K562 (cell line): ENCODE measurements at regions not wholly inside any gene's neighbourhood (a gene's known extent, or its start where the extent isn't known, plus 50 kb on each side); places are given as distances from the start of the nearest gene placed in this dataset.

ENCODE experiments used
- ATAC-seq: fragments of 200-7000 bp; cut with Tn5 transposase; 3 replicates; pipeline ENCODE4 v1.9.1; 2020; ENCODE audit warnings: moderate library complexity
- BruUV-seq: library from RNA; stranded (reverse); fragments of 400-500 nt; replicated peaks from 2 replicates; lab custom pipeline; 2021; lab: Mats Ljungman, UMichigan
- CTCF ChIA-PET: fragments of 300-600 bp; formaldehyde crosslinking; extraction: SDS; loops from one replicate; lab custom pipeline; 2021; ENCODE audit warnings: low intra/inter-chr PET ratio; lab: Yijun Ruan, JAX
- POLR2A ChIA-PET: fragments of 300-600, 350-650 bp; sonication (Branson Sonifier 250); formaldehyde crosslinking; extraction: SDS; loops from one replicate; lab custom pipeline; 2021; ENCODE audit warnings: antibody characterized with exemption, inconsistent platforms; lab: Yijun Ruan, JAX
- DNase-seq, 4 experiments: peaks; one replicate each; pipeline versions ENCODE4 v3.0.0 to v3.0.0-alpha.2; 2011 to 2018; ENCODE audit warnings: low spot score in 3 of 4, mixed read lengths in 3 of 4; ENCODE audit errors: extremely low read depth in 1 of 4
- FAIRE-seq: peaks from 2 replicates; lab custom pipeline; 2011; peaks lifted over from hg19 to GRCh38; lab: Jason Lieb, UNC
- H2AFZ ChIP-seq: 2 replicates; pipeline ENCODE4 v1.6.0; 2011; ENCODE audit warnings: low read depth, low read length, control low read depth, inconsistent platforms
- H3K27ac ChIP-seq: fragments of 200-600 bp; 3 replicates; pipeline ENCODE4 v1.8.0; 2011; ENCODE audit warnings: low read depth, mild to moderate bottlenecking, control low read depth, inconsistent platforms, low read length, moderate library complexity, mixed read lengths; ENCODE audit errors: extremely low read depth
- H3K27me3 ChIP-seq, 2 experiments: fragments of 300-600 bp in 1 of 2; 2 replicates in 1 of 2; 3 replicates in 1 of 2; pipeline versions ENCODE4 v1.6.0 to v1.8.0; 2011; ENCODE audit warnings: inconsistent platforms in 2 of 2, low read length in 2 of 2, mild to moderate bottlenecking in 1 of 2, mixed read lengths in 1 of 2, moderate library complexity in 1 of 2; ENCODE audit not compliant: control insufficient read depth in 2 of 2, insufficient read depth in 2 of 2
- H3K36me3 ChIP-seq: fragments of 300-600 bp; 3 replicates; pipeline ENCODE4 v1.8.0; 2011; ENCODE audit warnings: mild to moderate bottlenecking, low read length, inconsistent platforms; ENCODE audit not compliant: control insufficient read depth, insufficient read depth
- H3K4me1 ChIP-seq, 2 experiments: fragments of 200-600 bp in 1 of 2; replicated peaks in 1 of 2; 2 replicates in 1 of 2; 3 replicates in 1 of 2; pipeline versions ENCODE4 v1.5.1 to v1.8.0; 2011; ENCODE audit warnings: inconsistent platforms in 2 of 2, low read length in 2 of 2, mild to moderate bottlenecking in 1 of 2, mixed read lengths in 1 of 2, moderate library complexity in 1 of 2; ENCODE audit not compliant: control insufficient read depth in 2 of 2, insufficient read depth in 2 of 2
- H3K4me2 ChIP-seq: 2 replicates; pipeline ENCODE4 v1.6.1; 2011; ENCODE audit warnings: low read length, control low read depth, inconsistent platforms, mixed read lengths; ENCODE audit not compliant: insufficient read depth
- H3K4me3 ChIP-seq: fragments of 200-600 bp; sonication (generic), shearing (Covaris generic); 2 replicates; pipeline ENCODE4 v1.5.1; 2016; ENCODE audit warnings: control low read depth, inconsistent platforms
- H3K79me2 ChIP-seq: fragments of 200-600 bp; 3 replicates; pipeline ENCODE4 v1.8.0; 2011; ENCODE audit warnings: low read length, inconsistent platforms; ENCODE audit not compliant: control insufficient read depth, insufficient read depth
- H3K9ac ChIP-seq, 2 experiments: 2 replicates each; pipeline versions ENCODE4 v1.6.0 to v1.6.1; 2011; ENCODE audit warnings: low read depth in 2 of 2, low read length in 2 of 2, control low read depth in 1 of 2, inconsistent platforms in 1 of 2, mild to moderate bottlenecking in 1 of 2, mixed read lengths in 1 of 2; ENCODE audit not compliant: insufficient read depth in 1 of 2
- H3K9me1 ChIP-seq: one replicate; pipeline ENCODE4 v1.6.0; 2011; ENCODE audit warnings: inconsistent platforms, mild to moderate bottlenecking, low read length, moderate library complexity; ENCODE audit not compliant: control insufficient read depth, insufficient read depth
- H3K9me3 ChIP-seq: replicated peaks from 2 replicates; pipeline ENCODE4 v1.5.1; 2011; ENCODE audit warnings: low read depth, low read length, inconsistent platforms; ENCODE audit not compliant: control insufficient read depth, insufficient read depth
- H4K20me1 ChIP-seq: replicated peaks from 2 replicates; pipeline ENCODE4 v1.6.1; 2011; ENCODE audit warnings: low read length, inconsistent platforms, mixed read lengths; ENCODE audit not compliant: control insufficient read depth, insufficient read depth
- BACH1 ChIP-seq: fragments of 200-800 bp; sonication (Bioruptor generic); IDR thresholded peaks from 2 replicates; pipeline ENCODE4 v1.6.1; 2016; ENCODE audit warnings: missing genetic modification characterization, missing compliant biosample characterization
- CCAR2 ChIP-seq: fragments of 200-400 bp; formaldehyde crosslinking; IDR thresholded peaks from 2 replicates; pipeline ENCODE4 v1.6.1; 2017; ENCODE audit warnings: mild to moderate bottlenecking, low read depth, low read length
- CHCHD3 ChIP-seq: fragments of 250-450 bp; sonication (Bioruptor Pico); IDR thresholded peaks from 2 replicates; pipeline ENCODE4 v2.1.2; 2022; ENCODE audit warnings: mild to moderate bottlenecking
- CREB1 ChIP-seq, 2 experiments: sonication (generic) in 1 of 2; formaldehyde crosslinking in 1 of 2; IDR thresholded peaks; 2 replicates each; pipeline versions ENCODE4 v1.6.1 to v1.8.0; 2012 to 2022; ENCODE audit warnings: inconsistent platforms in 1 of 2, mild to moderate bottlenecking in 1 of 2, missing genetic modification reagents in 1 of 2, moderate library complexity in 1 of 2
- DIDO1 ChIP-seq: fragments of 450-650 bp; IDR thresholded peaks from 2 replicates; pipeline ENCODE4 v1.6.1; 2016; ENCODE audit warnings: low read depth, missing biosample characterization, missing genetic modification characterization
- ESRRA ChIP-seq: fragments of 450-650 bp; IDR thresholded peaks from 2 replicates; pipeline ENCODE4 v1.6.1; 2014; ENCODE audit warnings: low read depth, mild to moderate bottlenecking, moderate library complexity, borderline replicate concordance
- GTF2E2 ChIP-seq: fragments of 200-800 bp; sonication (Bioruptor generic); IDR thresholded peaks from 2 replicates; pipeline ENCODE4 v1.6.1; 2016; ENCODE audit warnings: missing genetic modification characterization, missing compliant biosample characterization
- HNRNPUL1 ChIP-seq: fragments of 200-400 bp; formaldehyde crosslinking; IDR thresholded peaks from 2 replicates; pipeline ENCODE4 v1.6.1; 2017; ENCODE audit warnings: low read length
- NCOA2 ChIP-seq, 2 experiments: fragments of 450-650 bp; IDR thresholded peaks; 2 replicates each; pipeline ENCODE4 v1.6.1; 2018; ENCODE audit warnings: mild to moderate bottlenecking in 2 of 2, moderate library complexity in 1 of 2; ENCODE audit not compliant: partially characterized antibody in 2 of 2
- NELFE ChIP-seq: IDR thresholded peaks from 2 replicates; pipeline ENCODE4 v1.6.1; 2011; ENCODE audit warnings: mild to moderate bottlenecking; ENCODE audit not compliant: insufficient read depth, insufficient read length
- NR2C2 ChIP-seq, 2 experiments: fragments of 200-800 bp in 1 of 2; sonication (Bioruptor generic) in 1 of 2; sonication (generic) in 1 of 2; formaldehyde crosslinking in 1 of 2; IDR thresholded peaks; 2 replicates each; pipeline versions ENCODE4 v1.6.1 to v1.8.0; 2016 to 2022; ENCODE audit warnings: mild to moderate bottlenecking in 1 of 2, missing compliant biosample characterization in 1 of 2, missing genetic modification characterization in 1 of 2, missing genetic modification reagents in 1 of 2
- RBM25 ChIP-seq: fragments of 200-400 bp; formaldehyde crosslinking; IDR thresholded peaks from 2 replicates; pipeline ENCODE4 v1.6.1; 2018; ENCODE audit warnings: low read length, low read depth, moderate library complexity; ENCODE audit not compliant: severe bottlenecking
- ZBTB1 ChIP-seq: sonication (generic); formaldehyde crosslinking; IDR thresholded peaks from 2 replicates; pipeline ENCODE4 v1.8.1; 2023; ENCODE audit warnings: missing genetic modification reagents, low read depth, mild to moderate bottlenecking, borderline replicate concordance
- ZNF324 ChIP-seq: fragments of 250-450 bp; sonication (Bioruptor Pico); IDR thresholded peaks from 2 replicates; pipeline ENCODE4 v1.4.0; 2020; ENCODE audit warnings: mild to moderate bottlenecking
- WGBS: fragments of 100-300 bp; shearing (Covaris generic); methylation state at CpG from one replicate; pipeline ENCODE4 v1.1.6; 2016; ENCODE audit warnings: low coverage, mixed read lengths; ENCODE audit not compliant: insufficient coverage; ENCODE audit errors: missing lambda C conversion rate; 5-methylcytosine and 5-hydroxymethylcytosine counted together
- in situ Hi-C: fragments of 300-500 bp; cut with MboI; formaldehyde crosslinking; loops from 4 replicates; pipeline ENCODE4 v1.15.0; 2018; ENCODE audit warnings: inconsistent platforms, mixed read lengths
- intact Hi-C: fragments of 100-400 bp; cut with micrococcal nuclease; formaldehyde crosslinking; loops from 2 replicates; pipeline ENCODE4 v1.14.2; 2022
- TF ChIP-seq, protein P1 (sequence below): fragments of 250-450 bp; sonication (Bioruptor Pico); IDR thresholded peaks from 2 replicates; pipeline ENCODE4 v1.5.0; 2021; ENCODE audit warnings: mild to moderate bottlenecking, borderline replicate concordance

DNA sequence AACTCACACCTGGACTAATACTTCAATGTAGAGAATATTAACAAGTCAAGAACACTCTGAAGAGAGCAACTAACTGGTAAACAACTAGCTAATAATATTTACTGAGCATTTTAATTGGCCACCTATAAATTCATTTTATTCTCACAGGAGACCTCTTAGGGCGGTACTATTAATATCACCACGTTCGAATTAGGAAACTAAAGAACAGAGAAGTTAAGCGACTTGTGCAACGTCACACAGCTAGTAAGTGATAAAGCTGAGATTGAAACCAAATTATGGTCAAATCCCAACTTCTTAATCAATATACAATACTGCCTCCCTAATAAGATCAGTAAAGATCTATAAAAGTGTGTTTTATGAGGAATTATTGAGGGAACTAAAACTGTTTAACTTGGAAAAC lies 1034.3 kb upstream of the POU3F3 start:
- POLR2A ChIA-PET = no interaction called here
- Histone ChIP-seq H3K4me2 (no peak overlapping the region), H2AFZ (no peak overlapping the region), H3K27ac (no peak overlapping the region), H3K4me3 (no peak overlapping the region), H3K9me1 (no peaks in the 10 kb centered on the region), H3K9ac (no peak overlapping the region), H4K20me1 (no peaks in the 10 kb centered on the region), H3K4me1 (no peaks in the 10 kb centered on the region), H3K36me3 (no peaks in the 10 kb centered on the region), H3K79me2 (no peaks in the 10 kb centered on the region), H3K9me3 (no peaks in the 10 kb centered on the region), H3K27me3 (no peaks in the 10 kb centered on the region)
- ATAC-seq (no peak), FAIRE-seq (no peak), DNase-seq (no peak)
- in situ Hi-C loops = no loop called here
- BruUV-seq = no TSS peak
- CTCF ChIA-PET = no interaction called here
- WGBS = 0% methylated on average over 5 of the region's 5 CpGs
- intact Hi-C loops = no loop called here
- TF ChIP-seq RBM25 (peak; percentile 73), CHCHD3 (CRISPR knock-in tag) (no peak)

DNA sequence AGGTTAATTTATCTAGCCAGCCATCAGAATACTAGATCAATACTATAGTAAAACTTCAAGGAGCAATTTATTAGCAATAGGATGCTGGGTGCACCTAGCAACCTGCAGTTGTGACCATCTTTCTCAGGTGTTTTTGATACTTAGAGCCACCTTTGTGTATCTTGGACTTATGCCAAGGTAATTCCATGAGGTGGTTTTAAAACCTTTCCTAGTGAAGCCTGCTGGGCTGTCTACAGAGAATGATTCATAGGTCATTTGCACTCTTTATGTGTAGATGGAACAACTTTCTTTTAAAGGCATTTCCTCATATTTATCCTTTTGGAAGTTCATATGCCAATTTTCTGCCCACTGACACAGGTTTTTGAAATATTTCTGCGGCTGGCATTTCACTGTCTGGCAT lies 1030.1 kb upstream of the POU3F3 start:
- Histone ChIP-seq H3K36me3 (no peaks in the 10 kb centered on the region), H3K4me2 (no peak overlapping the region), H3K79me2 (no peaks in the 10 kb centered on the region), H2AFZ (no peak overlapping the region), H3K4me3 (no peak overlapping the region), H3K27ac (no peak overlapping the region), H3K27me3 (no peaks in the 10 kb centered on the region), H3K9me3 (no peaks in the 10 kb centered on the region), H4K20me1 (no peaks in the 10 kb centered on the region), H3K9ac (no peak overlapping the region), H3K9me1 (no peaks in the 10 kb centered on the region)
- WGBS = 0% methylated on average over 1 of the region's 1 CpG
- ATAC-seq (no peak), DNase-seq (no peak), FAIRE-seq (no peak)
- BruUV-seq = no TSS peak
- POLR2A ChIA-PET = no interaction called here
- in situ Hi-C loops (no loop called here), intact Hi-C loops (no loop called here)
- TF ChIP-seq CREB1 (IDR thresholded peaks at IDR 0.05) (no peak), CREB1 (CRISPR knock-in tag; IDR thresholded peaks at IDR 0.05) (no peak), BACH1 (tag) (no peak), HNRNPUL1 (no peak), NELFE (no peak), ZNF324 (CRISPR knock-in tag) (no peak), ESRRA (no peak), GTF2E2 (tag) (no peak), DIDO1 (tag) (no peak), CCAR2 (no peak), NR2C2 (CRISPR knock-in tag; IDR thresholded peaks at IDR 0.05) (no peak), NR2C2 (tag; IDR thresholded peaks at IDR 0.05) (no peak), ZBTB1 (CRISPR knock-in tag) (no peak), NCOA2 (IDR thresholded peaks at IDR 0.05; ENCODE audit: partially characterized antibody in 2 of 2) (no peak)
- TF ChIP-seq, protein P1, sequence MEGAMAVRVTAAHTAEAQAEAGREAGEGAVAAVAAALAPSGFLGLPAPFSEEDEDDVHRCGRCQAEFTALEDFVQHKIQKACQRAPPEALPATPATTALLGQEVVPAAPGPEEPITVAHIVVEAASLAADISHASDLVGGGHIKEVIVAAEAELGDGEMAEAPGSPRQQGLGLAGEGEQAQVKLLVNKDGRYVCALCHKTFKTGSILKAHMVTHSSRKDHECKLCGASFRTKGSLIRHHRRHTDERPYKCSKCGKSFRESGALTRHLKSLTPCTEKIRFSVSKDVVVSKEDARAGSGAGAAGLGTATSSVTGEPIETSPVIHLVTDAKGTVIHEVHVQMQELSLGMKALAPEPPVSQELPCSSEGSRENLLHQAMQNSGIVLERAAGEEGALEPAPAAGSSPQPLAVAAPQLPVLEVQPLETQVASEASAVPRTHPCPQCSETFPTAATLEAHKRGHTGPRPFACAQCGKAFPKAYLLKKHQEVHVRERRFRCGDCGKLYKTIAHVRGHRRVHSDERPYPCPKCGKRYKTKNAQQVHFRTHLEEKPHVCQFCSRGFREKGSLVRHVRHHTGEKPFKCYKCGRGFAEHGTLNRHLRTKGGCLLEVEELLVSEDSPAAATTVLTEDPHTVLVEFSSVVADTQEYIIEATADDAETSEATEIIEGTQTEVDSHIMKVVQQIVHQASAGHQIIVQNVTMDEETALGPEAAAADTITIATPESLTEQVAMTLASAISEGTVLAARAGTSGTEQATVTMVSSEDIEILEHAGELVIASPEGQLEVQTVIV = no peak
- TF ChIP-seq, all 486 proteins: peak for 0
- H3K4me1 ChIP-seq = no peaks in the 10 kb centered on the region
- CTCF ChIA-PET = no interaction called here
